GM18505 (cell line): ENCODE measurements at regions not wholly inside any gene's neighbourhood (a gene's known extent, or its start where the extent isn't known, plus 50 kb on each side); places are given as distances from the start of the nearest gene placed in this dataset.
A peak's percentile ranks its signal among the peaks of the same experiment; 100 is the strongest.

Experiments
- ATAC-seq: cut with Tn5 transposase; IDR thresholded peaks from one replicate; pipeline ENCODE4 v1.9.1; 2021; ENCODE audit not compliant: unreplicated experiment
- POLR2A ChIP-seq: IDR thresholded peaks from 4 replicates; pipeline ENCODE4 v1.6.1; 2011; ENCODE audit warnings: borderline replicate concordance; ENCODE audit not compliant: insufficient read depth, insufficient read length; ENCODE audit errors: extremely low read depth

GRCh38 chr13:34046457-34046856 lies 228.5 kb downstream of the RFC3 start:
- TF ChIP-seq POLR2A = no peak
- ATAC-seq = no peak

GRCh38 chr13:34048652-34049051 lies 230.7 kb downstream of the RFC3 start:
- no peak for ATAC-seq
- TF ChIP-seq POLR2A = no peak

GRCh38 chr13:34056733-34057258 lies 238.8 kb downstream of the RFC3 start:
- no peak for TF ChIP-seq POLR2A
- ATAC-seq = no peak

DNA sequence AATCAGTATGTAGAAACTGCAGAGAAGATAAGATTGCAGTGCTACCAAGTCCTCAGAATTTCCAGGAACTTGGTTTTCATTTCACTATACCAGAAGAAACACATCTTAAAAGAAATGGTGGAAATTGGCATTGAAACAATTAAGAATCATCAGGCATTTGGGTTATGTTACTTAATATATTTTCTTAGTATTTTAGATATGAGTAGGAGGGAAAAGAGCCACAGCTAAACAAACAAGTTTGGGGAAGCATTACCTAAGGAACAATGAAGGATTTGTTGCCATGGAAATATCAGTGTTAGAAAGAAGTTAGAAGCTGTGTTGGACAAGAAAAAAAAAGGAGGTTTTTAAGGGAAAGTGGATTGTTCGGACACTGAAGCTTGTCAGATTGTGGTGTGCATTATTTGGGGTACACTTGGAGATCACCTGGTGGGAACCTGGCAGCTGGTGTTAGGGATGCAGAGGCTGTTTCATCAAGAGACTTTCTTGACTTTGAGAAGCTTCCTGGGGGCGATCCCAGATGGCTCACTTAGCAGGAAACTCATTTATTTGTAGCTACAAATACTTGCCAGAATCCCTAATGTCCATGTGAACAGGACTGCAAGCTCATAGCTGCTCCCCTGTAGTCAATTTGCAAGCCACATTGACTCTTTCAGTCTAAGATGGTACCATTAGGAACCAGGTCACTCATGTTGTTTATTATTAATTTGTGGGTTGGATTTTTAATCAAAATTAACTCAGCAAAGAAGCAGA lies 246.7 kb downstream of the RFC3 start:
- TF ChIP-seq POLR2A = no peak

DNA sequence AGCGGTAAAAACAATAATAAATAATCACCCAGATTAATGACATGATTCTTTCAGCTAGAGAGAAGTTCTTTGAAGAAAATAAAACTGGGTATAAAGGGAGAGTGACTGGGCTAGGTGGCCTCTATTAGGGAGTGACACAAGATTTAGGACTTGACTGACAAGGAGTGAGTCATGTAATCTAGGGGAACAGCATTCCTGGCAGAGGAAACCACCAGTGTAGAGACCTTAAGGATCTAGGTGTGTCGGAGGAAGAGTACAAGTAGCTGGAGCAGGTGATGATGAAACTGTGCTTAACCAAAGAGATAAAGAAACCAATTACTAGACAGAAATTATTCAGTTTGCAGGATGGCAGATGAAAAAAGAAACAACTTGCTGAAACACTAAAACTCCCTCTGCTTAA lies 248.0 kb downstream of the RFC3 start:
- no peak for ATAC-seq
- no peak for TF ChIP-seq POLR2A

More for the DNA sequence above, 246.7 kb downstream of the RFC3 start:
- no peak for ATAC-seq

DNA sequence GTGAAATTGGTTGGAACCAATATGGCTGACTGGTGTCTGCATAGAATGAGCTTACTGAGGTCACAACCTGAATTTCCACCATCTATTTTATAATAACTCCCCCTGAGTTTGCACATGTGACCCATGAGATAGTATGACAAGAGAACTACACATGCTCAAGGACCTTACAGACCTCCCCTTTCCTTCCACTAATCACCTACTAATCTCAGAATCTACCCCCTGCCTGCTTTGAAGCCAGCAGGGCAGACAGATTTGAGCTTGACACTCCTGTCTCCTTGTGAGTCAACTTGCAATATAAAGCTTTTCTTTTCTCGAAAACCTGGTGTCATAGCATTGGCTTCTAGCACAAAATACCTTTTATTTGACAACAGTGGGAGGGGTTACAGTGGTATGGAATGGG lies 248.4 kb downstream of the RFC3 start:
- TF ChIP-seq POLR2A = no peak

GRCh38 chr13:34070006-34070405 lies 252.1 kb downstream of the RFC3 start:
- TF ChIP-seq POLR2A = no peak
- no peak for ATAC-seq

More for the DNA sequence above, 248.4 kb downstream of the RFC3 start:
- no peak for ATAC-seq

DNA sequence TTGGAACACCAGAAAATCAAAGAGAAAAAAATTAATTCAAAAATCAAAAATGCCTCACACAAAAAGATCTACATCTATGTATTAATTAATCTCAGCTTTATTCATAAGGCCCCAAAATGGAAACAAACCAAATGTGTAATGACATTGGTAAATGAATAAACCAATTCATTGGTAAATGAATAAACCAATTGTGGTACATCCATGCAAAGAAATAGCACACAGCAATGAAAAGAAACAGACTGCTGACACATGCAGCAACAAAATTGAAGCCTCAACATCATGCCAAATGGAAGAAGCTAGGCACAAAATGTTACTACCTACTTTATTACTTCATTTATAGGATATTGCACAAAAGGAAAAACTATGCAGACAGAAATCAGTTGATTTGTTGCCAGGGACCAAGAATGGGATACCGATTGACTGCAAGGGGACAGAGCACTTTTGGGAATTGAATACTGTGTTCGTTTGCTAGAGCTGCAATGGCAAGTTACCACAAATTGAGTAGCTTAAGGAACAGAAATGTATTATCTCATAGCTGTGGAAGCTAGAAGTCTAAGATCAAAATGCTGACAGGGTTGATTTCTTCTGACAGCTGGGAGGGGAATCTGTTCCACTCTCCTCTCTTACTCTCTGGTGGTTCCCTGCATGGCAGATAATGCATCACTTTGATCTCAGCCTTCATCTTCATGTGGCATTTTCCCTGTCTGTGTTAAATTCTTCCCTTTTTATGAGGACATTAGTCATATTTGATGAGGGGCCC lies 252.8 kb downstream of the RFC3 start:
- ATAC-seq = no peak
- no peak for TF ChIP-seq POLR2A

DNA sequence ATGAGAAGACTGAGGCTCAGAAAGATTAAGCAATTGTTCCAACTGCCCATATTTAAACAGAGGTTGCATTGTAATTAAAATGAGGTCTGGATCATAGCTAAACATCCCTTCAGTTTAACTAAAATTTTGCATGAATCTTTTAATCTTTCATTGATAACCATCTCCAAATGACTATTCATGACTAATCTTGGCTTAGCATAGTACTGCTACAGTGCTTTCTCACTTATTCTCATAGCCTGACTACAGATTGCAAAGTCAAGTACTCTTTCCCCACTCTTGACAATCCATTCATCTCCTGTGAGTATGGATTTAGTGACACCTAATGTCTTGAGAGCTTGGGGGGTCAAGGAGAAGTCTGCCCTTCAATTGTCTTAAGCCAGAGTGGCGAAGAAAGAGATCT lies 258.4 kb downstream of the RFC3 start:
- ATAC-seq = no peak
- TF ChIP-seq POLR2A = no peak

DNA sequence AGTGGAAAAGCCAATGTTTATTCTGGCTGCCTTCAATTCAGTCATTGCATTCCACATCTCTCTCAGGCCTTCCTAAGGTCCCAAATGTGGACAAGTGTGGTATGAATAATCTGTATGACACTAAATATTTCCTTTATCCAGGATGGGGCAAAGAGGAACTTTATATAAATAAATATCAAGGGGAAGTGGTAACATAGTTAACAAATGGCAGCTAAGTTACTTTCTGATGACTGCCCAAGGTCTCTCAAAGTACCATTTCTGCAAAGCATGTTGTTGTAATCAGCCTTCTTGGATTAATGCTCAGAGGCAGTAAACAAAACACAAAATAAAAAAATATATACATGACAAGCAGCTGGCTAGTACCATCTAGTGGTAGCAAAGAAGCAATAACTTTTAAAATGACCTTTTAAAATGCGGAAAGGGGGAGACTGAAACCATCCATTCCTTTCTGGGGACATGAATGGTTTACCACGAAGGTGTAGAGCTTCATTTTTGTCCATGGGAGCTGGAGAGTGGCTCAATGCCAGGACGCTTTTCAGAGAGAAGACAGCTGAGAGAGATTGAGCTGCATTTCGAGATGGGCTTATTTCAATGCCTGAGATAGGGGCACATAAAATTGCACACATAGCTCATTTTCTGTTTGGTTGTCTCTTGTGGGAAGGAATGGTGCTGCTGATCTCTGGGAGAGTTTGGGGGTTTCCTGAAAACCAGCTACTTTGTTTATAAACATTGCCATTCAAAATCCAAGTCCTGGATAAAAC lies 259.2 kb downstream of the RFC3 start:
- no peak for TF ChIP-seq POLR2A
- no peak for ATAC-seq

- ATAC-seq = no peak
- no peak for TF ChIP-seq POLR2A
Measured at GRCh38 chr13:34078334-34078999, 260.5 kb downstream of the RFC3 start.

DNA sequence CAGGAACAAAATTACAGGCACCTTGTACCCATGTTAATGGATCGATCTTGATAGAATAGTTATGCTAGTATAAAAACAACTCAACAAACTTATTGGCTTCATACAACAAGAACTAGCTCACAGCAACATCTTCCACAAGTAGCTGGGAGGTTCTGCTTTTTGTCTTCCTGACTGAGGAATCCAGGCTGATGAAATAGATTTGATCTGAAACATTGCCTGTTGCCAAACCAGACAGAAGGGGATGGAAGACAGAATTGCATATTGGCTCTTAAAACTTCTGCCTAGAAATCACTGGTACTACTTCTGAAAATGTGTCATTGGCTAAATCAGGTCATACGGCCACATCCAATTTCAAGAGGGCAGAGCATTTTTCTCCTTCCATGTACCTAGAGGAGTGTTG lies 267.3 kb downstream of the RFC3 start:
- no peak for ATAC-seq
- TF ChIP-seq POLR2A = no peak

DNA sequence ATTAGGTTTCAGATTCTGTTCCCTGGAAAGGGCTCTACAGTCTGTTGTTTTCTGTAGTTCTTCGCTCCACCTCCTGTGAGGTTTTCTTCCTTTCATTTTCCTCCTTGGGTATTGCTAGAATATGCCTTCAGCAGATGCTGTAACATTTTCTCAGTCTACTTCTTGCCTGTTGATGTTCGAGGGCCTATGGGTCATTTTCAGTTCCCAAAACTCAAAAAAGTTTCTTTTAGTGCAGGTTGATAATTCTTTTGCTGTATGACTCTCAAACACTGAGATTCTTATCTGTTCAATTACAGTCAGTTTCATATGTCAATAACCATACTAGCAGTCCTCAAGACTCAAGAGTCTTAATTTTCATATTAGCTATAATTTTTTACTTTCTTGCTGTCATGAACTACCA lies 268.3 kb downstream of the RFC3 start:
- no peak for TF ChIP-seq POLR2A
- peak; percentile 61 for ATAC-seq
